Stomach (tissue), 8 donors: ENCODE measurements at regions not wholly inside any gene's neighbourhood (a gene's known extent, or its start where the extent isn't known, plus 50 kb on each side); places are given as distances from the start of the nearest gene placed in this dataset.
"Not testable (repeated sequence)": the region's sequence is repeated elsewhere in the genome, so short reads cannot be mapped to it uniquely, and the experiment has no call there.

Source experiments
- DNase-seq, 2 donors: peaks; one replicate each; pipeline versions ENCODE4 v3.0.0 to v3.0.0-alpha.2; 2013 to 2019
- H3K27ac ChIP-seq, 5 donors: fragments of 200-600 bp in 4 of 5; sonication (generic) in 4 of 5; one replicate each; pipeline ENCODE4 v1.5.1; 2013 to 2019; ENCODE audit warnings: mild to moderate bottlenecking in 1 of 5, moderate library complexity in 1 of 5
- H3K27me3 ChIP-seq, 3 donors: fragments of 200-600 bp; sonication (generic); one replicate each; pipeline ENCODE4 v1.5.1; 2017 to 2019; ENCODE audit warnings: mixed run types in 1 of 3
- H3K36me3 ChIP-seq, 4 donors: fragments of 200-600 bp; sonication (generic); 1 replicate in 3 of 4; 2 replicates in 1 of 4; pipeline ENCODE4 v1.5.1; 2016 to 2019
- H3K4me1 ChIP-seq, 4 donors: fragments of 200-600 bp; sonication (generic); one replicate each; pipeline ENCODE4 v1.5.1; 2016 to 2019
- H3K4me3 ChIP-seq, 4 donors: fragments of 200-600 bp; sonication (generic) in 3 of 4; one replicate each; pipeline ENCODE4 v1.5.1; 2016 to 2019; ENCODE audit warnings: mild to moderate bottlenecking in 1 of 4
- H3K9me3 ChIP-seq, 4 donors: fragments of 200-600 bp; sonication (generic); one replicate each; pipeline ENCODE4 v1.5.1; 2016 to 2019
- WGBS, 5 donors: extraction: QIAGEN DNeasy Blood & Tissue Kit in 3 of 5; methylation state at CpG; one replicate each; pipeline versions ENCODE4 v1.1.5 to v1.1.7; 2013 to 2018; 5-methylcytosine and 5-hydroxymethylcytosine counted together
- intact Hi-C: fragments of 100-400 bp; cut with DNase I; formaldehyde crosslinking; loops from one replicate; pipeline ENCODE4 v1.15.1; 2023; ENCODE audit warnings: low total_unique reads
- donor health status: healthy with polysubstance abuse.
- donor health status: Bipolar disorder and iron deficiency.
- donor health status: healthy.

- H3K27me3 ChIP-seq, H3K9me3 ChIP-seq, H3K4me1 ChIP-seq, intact Hi-C loops, H3K27ac ChIP-seq, DNase-seq, H3K36me3 ChIP-seq: not testable (repeated sequence)
- WGBS, 5 donors: 72 to 84% (median 78%) methylated on average over 16 to 17 of the region's 17 CpGs
- H3K4me3 ChIP-seq: peak overlapping the region in 2 of 4 donors; percentile 2 to 27
These were observed 219.4 kb upstream of the FRG1 start for GRCh38 chr4:189721016-189721993.

- H3K9me3 ChIP-seq, H3K36me3 ChIP-seq, intact Hi-C loops, H3K4me1 ChIP-seq, H3K27me3 ChIP-seq: not testable (repeated sequence)
- 65 to 71% (median 66%) methylated on average over 18 to 23 of the region's 23 CpGs for WGBS, 5 donors
- peak in 1 of 2 donors; percentile 41 for DNase-seq
- Histone ChIP-seq H3K27ac (peak overlapping the region in 1 of 5 donors; percentile 62), H3K4me3 (peak overlapping the region in 2 of 4 donors; percentile 9 to 27)
These were observed 218.2 kb upstream of the FRG1 start for GRCh38 chr4:189722324-189723003.

- WGBS, 5 donors: 61 to 84% (median 73%) methylated on average over 2 to 4 of the region's 6 CpGs
- H3K27me3 ChIP-seq, H3K4me3 ChIP-seq, H3K9me3 ChIP-seq, H3K36me3 ChIP-seq, DNase-seq, H3K4me1 ChIP-seq, H3K27ac ChIP-seq, intact Hi-C loops: not testable (repeated sequence)
These were observed 212.6 kb upstream of the FRG1 start for GRCh38 chr4:189727982-189728638.

- H3K4me1 ChIP-seq, DNase-seq, H3K4me3 ChIP-seq, H3K36me3 ChIP-seq, intact Hi-C loops, H3K27me3 ChIP-seq, H3K27ac ChIP-seq, H3K9me3 ChIP-seq: not testable (repeated sequence)
- 71 to 80% (median 74%) methylated on average over 10 of the region's 10 CpGs for WGBS, 5 donors
These were observed 208.7 kb upstream of the FRG1 start for GRCh38 chr4:189731989-189732388.

- intact Hi-C loops, H3K4me3 ChIP-seq, DNase-seq, H3K9me3 ChIP-seq, H3K27me3 ChIP-seq, H3K4me1 ChIP-seq, H3K36me3 ChIP-seq, H3K27ac ChIP-seq: not testable (repeated sequence)
- WGBS, 5 donors: 78 to 87% (median 80%) methylated on average over 5 of the region's 5 CpGs
These were observed 207.2 kb upstream of the FRG1 start for GRCh38 chr4:189733507-189733906.

GRCh38 chr4:189734648-189735267 is 205.9 kb upstream of the FRG1 start:
- intact Hi-C loops, H3K27me3 ChIP-seq, H3K4me3 ChIP-seq, H3K36me3 ChIP-seq, H3K4me1 ChIP-seq, H3K9me3 ChIP-seq: not testable (repeated sequence)
- WGBS, 5 donors: 14 to 48% (median 21%) methylated on average over 2 of the region's 2 CpGs
- peak in 1 of 2 donors; percentile 3 for DNase-seq
- peak overlapping the region in 1 of 5 donors; percentile 22 for H3K27ac ChIP-seq

- DNase-seq, H3K4me1 ChIP-seq, intact Hi-C loops, H3K9me3 ChIP-seq, H3K27me3 ChIP-seq, H3K27ac ChIP-seq, H3K4me3 ChIP-seq, H3K36me3 ChIP-seq: not testable (repeated sequence)
- WGBS, 5 donors: 89 to 100% (median 95%) methylated on average over 4 of the region's 4 CpGs
These were observed 204.0 kb upstream of the FRG1 start for GRCh38 chr4:189736656-189737055.

- H3K9me3 ChIP-seq: peaks cover 0 to 13% (median 0%) of the 10 kb centered on the region in 4 donors
- H3K27me3 ChIP-seq, H3K4me1 ChIP-seq, H3K36me3 ChIP-seq, H3K4me3 ChIP-seq, DNase-seq, intact Hi-C loops, H3K27ac ChIP-seq: not testable (repeated sequence)
- WGBS, 5 donors: 83 to 89% (median 85%) methylated on average over 7 of the region's 7 CpGs
These were observed 200.6 kb upstream of the FRG1 start for GRCh38 chr4:189740118-189740517.
